Endothelial cell of umbilical vein (primary cell): ENCODE measurements at regions not wholly inside any gene's neighbourhood (a gene's known extent, or its start where the extent isn't known, plus 50 kb on each side); places are given as distances from the start of the nearest gene placed in this dataset.

Experiments
- CTCF ChIP-seq, 2 donors: IDR thresholded peaks; 1 replicate in 1 of 2; 2 replicates in 1 of 2; pipeline ENCODE4 v1.5.1; 2011; ENCODE audit warnings: low read length in 2 of 2, mild to moderate bottlenecking in 2 of 2, moderate library complexity in 2 of 2, control low read depth in 1 of 2, inconsistent platforms in 1 of 2, low read depth in 1 of 2; ENCODE audit not compliant: insufficient read depth in 1 of 2; ENCODE audit errors: extremely low read depth in 1 of 2
- FOS ChIP-seq: IDR thresholded peaks from 2 replicates; pipeline ENCODE4 v1.6.1; 2011; ENCODE audit warnings: mild to moderate bottlenecking, low read length, moderate library complexity, borderline replicate concordance; ENCODE audit not compliant: insufficient read depth
- MAX ChIP-seq: IDR thresholded peaks from 2 replicates; pipeline ENCODE4 v1.6.1; 2011; ENCODE audit not compliant: insufficient read depth, insufficient read length
- MYC ChIP-seq: IDR thresholded peaks from one replicate; pipeline ENCODE4 v1.6.1; 2011; ENCODE audit warnings: mild to moderate bottlenecking, low read depth, low read length
- POLR2AphosphoS5 ChIP-seq: IDR thresholded peaks from 2 replicates; pipeline ENCODE4 v1.6.1; 2012; ENCODE audit warnings: low read depth, mild to moderate bottlenecking, control low read depth, low read length, moderate library complexity; ENCODE audit not compliant: insufficient read depth

- TF ChIP-seq FOS (no peak), CTCF (IDR thresholded peaks at IDR 0.05; ENCODE audit: extremely low read depth in 1 of 2, insufficient read depth in 1 of 2, low read depth in 1 of 2, low read length in 2 of 2) (no peak), POLR2AphosphoS5 (no peak), MAX (no peak), MYC (no peak)
Measured at GRCh38 chr4:27514711-27515110, 654.1 kb downstream of the STIM2 start.
